GM21367 (cell line): ENCODE measurements at regions not wholly inside any gene's neighbourhood (a gene's known extent, or its start where the extent isn't known, plus 50 kb on each side); places are given as distances from the start of the nearest gene placed in this dataset.
"Not testable (repeated sequence)": the region's sequence is repeated elsewhere in the genome, so short reads cannot be mapped to it uniquely, and the experiment has no call there.

Source experiments
- ATAC-seq: cut with Tn5 transposase; IDR thresholded peaks from one replicate; pipeline ENCODE4 v1.9.1; 2021; ENCODE audit not compliant: unreplicated experiment

- no peak for ATAC-seq
These were observed 109.7 kb upstream of the OR9Q1 start for GRCh38 chr11:57913715-57914704.

- no peak for ATAC-seq
These were observed 106.0 kb upstream of the OR9Q1 start for GRCh38 chr11:57917632-57918031.

- no peak for ATAC-seq
These were observed 102.7 kb upstream of the OR9Q1 start for GRCh38 chr11:57920971-57921370.

GRCh38 chr11:57932105-57932504 is 91.6 kb upstream of the OR9Q1 start:
- ATAC-seq = no peak

GRCh38 chr11:57935402-57936049 is 88.2 kb upstream of the OR9Q1 start:
- ATAC-seq = no peak

GRCh38 chr11:57936050-57936418 is 87.6 kb upstream of the OR9Q1 start:
- no peak for ATAC-seq

- ATAC-seq = no peak
These were observed 86.2 kb upstream of the OR9Q1 start for GRCh38 chr11:57937431-57937830.

- ATAC-seq = no peak
These were observed 85.3 kb upstream of the OR9Q1 start for GRCh38 chr11:57938351-57938750.

- no peak for ATAC-seq
These were observed 83.5 kb upstream of the OR9Q1 start for GRCh38 chr11:57940044-57940756.

- no peak for ATAC-seq
These were observed 81.8 kb upstream of the OR9Q1 start for GRCh38 chr11:57941875-57942274.

GRCh38 chr11:57942808-57943207 is 80.9 kb upstream of the OR9Q1 start:
- no peak for ATAC-seq

- not testable (repeated sequence) for ATAC-seq
These were observed 79.9 kb upstream of the OR9Q1 start for GRCh38 chr11:57943766-57944165.

GRCh38 chr11:57946628-57947027 is 77.1 kb upstream of the OR9Q1 start:
- ATAC-seq = no peak

- ATAC-seq = no peak
These were observed 59.0 kb upstream of the OR9Q1 start for GRCh38 chr11:57964660-57965059.

- no peak for ATAC-seq
These were observed 52.2 kb upstream of the OR9Q1 start for GRCh38 chr11:57971272-57972012.

GRCh38 chr11:57972013-57972367 is 51.7 kb upstream of the OR9Q1 start:
- ATAC-seq = no peak
